Suprapubic skin (tissue), 4 donors: ENCODE measurements at regions not wholly inside any gene's neighbourhood (a gene's known extent, or its start where the extent isn't known, plus 50 kb on each side); places are given as distances from the start of the nearest gene placed in this dataset.

Source experiments
- POLR2A ChIP-seq, 2 donors: fragments of 450-650 bp; IDR thresholded peaks; one replicate each; pipeline ENCODE4 v1.6.1; 2017; ENCODE audit warnings: antibody characterized with exemption in 2 of 2, mild to moderate bottlenecking in 2 of 2, moderate library complexity in 2 of 2
- POLR2AphosphoS5 ChIP-seq, 3 donors: sonication (generic); formaldehyde crosslinking; IDR thresholded peaks; one replicate each; pipeline ENCODE4 v1.6.1; 2017; ENCODE audit warnings: antibody characterized with exemption in 3 of 3
- TF ChIP-seq, protein P1 (sequence below), 2 donors: fragments of 200-600 bp in 1 of 2; fragments of 450-650 bp in 1 of 2; sonication (generic) in 1 of 2; IDR thresholded peaks; one replicate each; pipeline ENCODE4 v1.5.1; 2016 to 2019; ENCODE audit warnings: antibody characterized with exemption in 2 of 2, mild to moderate bottlenecking in 1 of 2, moderate library complexity in 1 of 2

DNA sequence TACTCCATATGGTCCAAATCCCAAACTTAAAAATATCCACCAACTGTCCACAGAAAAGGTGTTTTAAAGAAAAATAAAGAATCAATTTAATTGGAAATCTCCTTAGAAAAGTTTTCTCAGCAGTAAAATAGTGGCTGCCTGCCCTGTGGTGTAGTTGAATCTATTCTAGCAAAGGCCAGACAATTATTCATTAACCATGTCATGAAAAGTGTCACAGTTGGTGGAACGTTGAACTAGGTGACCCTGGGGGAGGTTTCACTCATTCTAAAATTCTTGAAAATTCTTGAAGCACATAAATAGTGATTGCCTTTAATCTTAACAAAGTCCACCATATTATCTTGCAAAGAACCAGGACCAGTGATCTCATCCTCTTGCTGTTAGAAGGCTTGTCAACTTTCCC, 78.4 kb upstream of the GZMB start:
- TF ChIP-seq, protein P1, sequence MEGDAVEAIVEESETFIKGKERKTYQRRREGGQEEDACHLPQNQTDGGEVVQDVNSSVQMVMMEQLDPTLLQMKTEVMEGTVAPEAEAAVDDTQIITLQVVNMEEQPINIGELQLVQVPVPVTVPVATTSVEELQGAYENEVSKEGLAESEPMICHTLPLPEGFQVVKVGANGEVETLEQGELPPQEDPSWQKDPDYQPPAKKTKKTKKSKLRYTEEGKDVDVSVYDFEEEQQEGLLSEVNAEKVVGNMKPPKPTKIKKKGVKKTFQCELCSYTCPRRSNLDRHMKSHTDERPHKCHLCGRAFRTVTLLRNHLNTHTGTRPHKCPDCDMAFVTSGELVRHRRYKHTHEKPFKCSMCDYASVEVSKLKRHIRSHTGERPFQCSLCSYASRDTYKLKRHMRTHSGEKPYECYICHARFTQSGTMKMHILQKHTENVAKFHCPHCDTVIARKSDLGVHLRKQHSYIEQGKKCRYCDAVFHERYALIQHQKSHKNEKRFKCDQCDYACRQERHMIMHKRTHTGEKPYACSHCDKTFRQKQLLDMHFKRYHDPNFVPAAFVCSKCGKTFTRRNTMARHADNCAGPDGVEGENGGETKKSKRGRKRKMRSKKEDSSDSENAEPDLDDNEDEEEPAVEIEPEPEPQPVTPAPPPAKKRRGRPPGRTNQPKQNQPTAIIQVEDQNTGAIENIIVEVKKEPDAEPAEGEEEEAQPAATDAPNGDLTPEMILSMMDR (IDR thresholded peaks at IDR 0.05): no peak
- TF ChIP-seq POLR2AphosphoS5 (IDR thresholded peaks at IDR 0.05): no peak
- TF ChIP-seq POLR2A (IDR thresholded peaks at IDR 0.05): no peak
